Activated CD4-positive, alpha-beta T cell treated with anti-CD3 and anti-CD28 coated beads, Interleukin-2, amount 10 ng/mL, durations not matched to agents 7 days and 5 days (primary cell): ENCODE measurements at regions not wholly inside any gene's neighbourhood (a gene's known extent, or its start where the extent isn't known, plus 50 kb on each side); places are given as distances from the start of the nearest gene placed in this dataset.
"Not testable (repeated sequence)": the region's sequence is repeated elsewhere in the genome, so short reads cannot be mapped to it uniquely, and the experiment has no call there.

ENCODE experiments used
- CTCF ChIA-PET: fragments of 350-600 bp; sonication (Branson Sonifier 250); formaldehyde crosslinking; loops from one replicate; lab custom pipeline; 2021; ENCODE audit warnings: antibody characterized with exemption; lab: Charles Lee
- POLR2A ChIA-PET: fragments of 350-600 bp; sonication (Branson Sonifier 250); formaldehyde crosslinking; loops from one replicate; lab custom pipeline; 2021; ENCODE audit warnings: antibody characterized with exemption; lab: Charles Lee
- DNase-seq: peaks from one replicate; pipeline ENCODE4 v3.0.0-alpha.2; 2020
- H3K27ac Mint-ChIP-seq: one replicate; pipeline ENCODE4 v1.8.0; 2021; ENCODE audit warnings: mild to moderate bottlenecking, moderate library complexity, mixed read lengths
- H3K27me3 Mint-ChIP-seq: one replicate; pipeline ENCODE4 v1.8.0; 2021; ENCODE audit warnings: mixed read lengths
- H3K36me3 Mint-ChIP-seq: one replicate; pipeline ENCODE4 v1.8.0; 2021; ENCODE audit warnings: low read depth, mixed read lengths
- H3K4me1 Mint-ChIP-seq: one replicate; pipeline ENCODE4 v1.8.0; 2021; ENCODE audit warnings: mixed read lengths
- H3K4me3 Mint-ChIP-seq: one replicate; pipeline ENCODE4 v1.8.0; 2021; ENCODE audit warnings: mild to moderate bottlenecking, moderate library complexity, mixed read lengths
- H3K9me3 Mint-ChIP-seq: one replicate; pipeline ENCODE4 v1.8.0; 2021; ENCODE audit warnings: mixed read lengths

GRCh38 chr15:62365795-62366442 lies 200.8 kb upstream of the C2CD4B start:
- Mint-ChIP-seq H3K36me3 (no peaks in the 10 kb centered on the region), H3K9me3 (no peaks in the 10 kb centered on the region), H3K4me3 (no peak overlapping the region), H3K27me3 (peaks cover 11% of the 10 kb centered on the region), H3K4me1 (no peaks in the 10 kb centered on the region), H3K27ac (no peak overlapping the region)
- POLR2A ChIA-PET = no interaction called here
- no peak for DNase-seq
- CTCF ChIA-PET = no interaction called here

GRCh38 chr15:62369454-62369853 lies 204.4 kb upstream of the C2CD4B start:
- H3K27me3 Mint-ChIP-seq = peaks cover 8% of the 10 kb centered on the region
- no peak for DNase-seq
- H3K27ac Mint-ChIP-seq = no peak overlapping the region
- CTCF ChIA-PET = no interaction called here
- no peaks in the 10 kb centered on the region for H3K9me3 Mint-ChIP-seq
- no peaks in the 10 kb centered on the region for H3K36me3 Mint-ChIP-seq
- H3K4me3 Mint-ChIP-seq = no peak overlapping the region
- POLR2A ChIA-PET = no interaction called here
- no peaks in the 10 kb centered on the region for H3K4me1 Mint-ChIP-seq

- H3K4me1 Mint-ChIP-seq, H3K27ac Mint-ChIP-seq, POLR2A ChIA-PET, CTCF ChIA-PET, H3K9me3 Mint-ChIP-seq, H3K36me3 Mint-ChIP-seq, H3K27me3 Mint-ChIP-seq, H3K4me3 Mint-ChIP-seq, DNase-seq: not testable (repeated sequence)
These were observed 206.6 kb upstream of the C2CD4B start for GRCh38 chr15:62371683-62372082.

GRCh38 chr15:62377736-62378480 lies 212.8 kb upstream of the C2CD4B start:
- no peak for DNase-seq
- Mint-ChIP-seq H3K27ac (no peak overlapping the region), H3K4me1 (no peaks in the 10 kb centered on the region), H3K36me3 (no peaks in the 10 kb centered on the region), H3K9me3 (no peaks in the 10 kb centered on the region), H3K4me3 (no peak overlapping the region), H3K27me3 (peaks cover 17% of the 10 kb centered on the region)
- CTCF ChIA-PET = no interaction called here
- POLR2A ChIA-PET = no interaction called here

GRCh38 chr15:62378772-62379498 lies 213.8 kb upstream of the C2CD4B start:
- Mint-ChIP-seq H3K36me3 (no peaks in the 10 kb centered on the region), H3K27ac (no peak overlapping the region), H3K27me3 (peaks cover 24% of the 10 kb centered on the region), H3K9me3 (no peaks in the 10 kb centered on the region), H3K4me1 (no peaks in the 10 kb centered on the region), H3K4me3 (no peak overlapping the region)
- ChIA-PET CTCF (no interaction called here), POLR2A (no interaction called here)
- DNase-seq = no peak

- no peaks in the 10 kb centered on the region for H3K4me1 Mint-ChIP-seq
- DNase-seq = no peak
- peaks cover 25% of the 10 kb centered on the region for H3K27me3 Mint-ChIP-seq
- no peak overlapping the region for H3K27ac Mint-ChIP-seq
- ChIA-PET CTCF (no interaction called here), POLR2A (no interaction called here)
- H3K4me3 Mint-ChIP-seq = no peak overlapping the region
- H3K9me3 Mint-ChIP-seq = no peaks in the 10 kb centered on the region
- H3K36me3 Mint-ChIP-seq = no peaks in the 10 kb centered on the region
These were observed 214.9 kb upstream of the C2CD4B start for GRCh38 chr15:62380011-62380410.

- POLR2A ChIA-PET = no interaction called here
- DNase-seq = no peak
- no peaks in the 10 kb centered on the region for H3K36me3 Mint-ChIP-seq
- peaks cover 27% of the 10 kb centered on the region for H3K27me3 Mint-ChIP-seq
- no peak overlapping the region for H3K4me3 Mint-ChIP-seq
- no peaks in the 10 kb centered on the region for H3K4me1 Mint-ChIP-seq
- no peak overlapping the region for H3K27ac Mint-ChIP-seq
- CTCF ChIA-PET = no interaction called here
- H3K9me3 Mint-ChIP-seq = no peaks in the 10 kb centered on the region
These were observed 217.0 kb upstream of the C2CD4B start for GRCh38 chr15:62382046-62382445.

GRCh38 chr15:62389885-62390790 lies 225.1 kb upstream of the C2CD4B start, which contains the start of gene TLN2:
Gene TLN2, plus strand, starts transcription at chr15:62390550.
- Mint-ChIP-seq H3K9me3 (no peaks in the 10 kb centered on the region), H3K36me3 (no peaks in the 10 kb centered on the region), H3K27me3 (peaks cover 35% of the 10 kb centered on the region), H3K4me3 (peak within 1 kb of the TSS; percentile 92), H3K4me1 (peaks cover 19% of the 10 kb centered on the region), H3K27ac (peak within 1 kb of the TSS; percentile 93)
- ChIA-PET POLR2A (no interaction called here), CTCF (no interaction called here)
- peak; percentile 61 for DNase-seq

- Mint-ChIP-seq H3K27ac (peak overlapping the region; percentile 78), H3K4me3 (peak overlapping the region; percentile 92), H3K27me3 (peaks cover 34% of the 10 kb centered on the region), H3K36me3 (no peaks in the 10 kb centered on the region), H3K4me1 (peaks cover 19% of the 10 kb centered on the region), H3K9me3 (no peaks in the 10 kb centered on the region)
- POLR2A ChIA-PET = no interaction called here
- CTCF ChIA-PET = no interaction called here
- DNase-seq = peak; percentile 29
These were observed 225.9 kb upstream of the C2CD4B start for GRCh38 chr15:62390791-62391640.

- peaks cover 19% of the 10 kb centered on the region for H3K4me1 Mint-ChIP-seq
- H3K27me3 Mint-ChIP-seq = peaks cover 34% of the 10 kb centered on the region
- peak; percentile 14 for DNase-seq
- H3K9me3 Mint-ChIP-seq = no peaks in the 10 kb centered on the region
- H3K36me3 Mint-ChIP-seq = no peaks in the 10 kb centered on the region
- H3K27ac Mint-ChIP-seq = no peak overlapping the region
- POLR2A ChIA-PET = no interaction called here
- CTCF ChIA-PET = interaction anchor here (0.9 kb wide), 1 partner anchor 16 kb away, joined by 3 read pairs; no protein-coding TSS in a partner anchor
- peak overlapping the region; percentile 92 for H3K4me3 Mint-ChIP-seq
These were observed 226.7 kb upstream of the C2CD4B start for GRCh38 chr15:62391641-62392262.

- Mint-ChIP-seq H3K4me3 (peak overlapping the region; percentile 92), H3K9me3 (no peaks in the 10 kb centered on the region), H3K36me3 (no peaks in the 10 kb centered on the region), H3K27ac (no peak overlapping the region), H3K4me1 (peaks cover 19% of the 10 kb centered on the region), H3K27me3 (peaks cover 34% of the 10 kb centered on the region)
- DNase-seq = peak; percentile 16
- CTCF ChIA-PET = interaction anchor here (0.9 to 1.9 kb wide), 2 partner anchors 10 to 16 kb away, joined by 3 to 4 read pairs; no protein-coding TSS in a partner anchor
- POLR2A ChIA-PET = no interaction called here
These were observed 227.3 kb upstream of the C2CD4B start for GRCh38 chr15:62392376-62392775.
